Chondrocyte (in vitro differentiated cells): ENCODE measurements at regions not wholly inside any gene's neighbourhood (a gene's known extent, or its start where the extent isn't known, plus 50 kb on each side); places are given as distances from the start of the nearest gene placed in this dataset.

Source experiments
- DNase-seq: peaks from one replicate; pipeline ENCODE4 v3.0.0; 2021; ENCODE audit warnings: mixed read lengths, low spot score
- H3K27ac Mint-ChIP-seq: one replicate; pipeline ENCODE4 v1.8.0; 2021; ENCODE audit warnings: mild to moderate bottlenecking, moderate library complexity, mixed read lengths; ENCODE audit not compliant: unreplicated experiment
- H3K27me3 Mint-ChIP-seq: 2 replicates; pipeline ENCODE4 v1.8.0; 2021; ENCODE audit warnings: low read depth, mixed read lengths
- H3K36me3 Mint-ChIP-seq: 2 replicates; pipeline ENCODE4 v1.8.0; 2021; ENCODE audit warnings: low read depth, mixed read lengths
- H3K4me1 Mint-ChIP-seq: 2 replicates; pipeline ENCODE4 v1.8.0; 2021; ENCODE audit warnings: low read depth, mild to moderate bottlenecking, mixed read lengths
- H3K4me3 Mint-ChIP-seq: one replicate; pipeline ENCODE4 v1.8.0; 2021; ENCODE audit warnings: mild to moderate bottlenecking, moderate library complexity, mixed read lengths; ENCODE audit not compliant: unreplicated experiment
- H3K9me3 Mint-ChIP-seq: 2 replicates; pipeline ENCODE4 v1.8.0; 2021; ENCODE audit warnings: low read depth, mixed read lengths
- TF ChIP-seq, protein P1 (sequence below): fragments of 200-600 bp; sonication (generic); IDR thresholded peaks from 2 replicates; pipeline ENCODE4 v1.5.0; 2021; ENCODE audit warnings: antibody characterized with exemption, mild to moderate bottlenecking, moderate library complexity

DNA sequence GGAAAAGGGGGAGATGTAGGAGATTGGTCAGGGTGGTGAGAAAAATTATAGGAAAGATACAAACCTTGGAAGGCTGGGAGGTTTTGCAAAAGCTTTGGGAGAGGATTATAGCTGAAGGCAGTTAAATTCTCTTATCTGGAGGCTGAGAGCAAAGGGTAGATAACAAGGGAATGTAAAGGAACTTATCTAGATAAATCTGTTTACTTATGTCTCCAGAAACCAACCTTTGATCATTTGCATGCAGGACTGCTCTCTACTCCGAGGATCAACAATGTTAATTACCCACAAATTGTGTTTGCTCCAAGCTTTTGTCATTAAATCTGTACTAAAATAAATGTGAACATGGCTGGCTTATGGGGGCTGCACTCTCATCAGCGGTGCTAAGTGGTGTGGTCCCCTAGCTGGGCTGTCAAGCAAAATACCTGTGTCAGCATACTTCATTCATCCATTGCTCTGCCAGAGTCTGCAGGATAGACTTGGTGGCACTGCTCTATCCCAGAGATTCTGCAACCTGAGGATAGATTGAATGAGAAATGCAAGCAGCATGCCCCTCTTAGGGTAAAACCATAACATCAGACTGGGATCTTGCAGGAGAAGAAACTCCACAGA, 1599.2 kb upstream of the TENM4 start:
- no peak for DNase-seq
- no peak overlapping the region for H3K4me3 Mint-ChIP-seq
- H3K4me1 Mint-ChIP-seq = no peaks in the 10 kb centered on the region
- H3K27ac Mint-ChIP-seq = no peak overlapping the region
- no peaks in the 10 kb centered on the region for H3K36me3 Mint-ChIP-seq
- TF ChIP-seq, protein P1, sequence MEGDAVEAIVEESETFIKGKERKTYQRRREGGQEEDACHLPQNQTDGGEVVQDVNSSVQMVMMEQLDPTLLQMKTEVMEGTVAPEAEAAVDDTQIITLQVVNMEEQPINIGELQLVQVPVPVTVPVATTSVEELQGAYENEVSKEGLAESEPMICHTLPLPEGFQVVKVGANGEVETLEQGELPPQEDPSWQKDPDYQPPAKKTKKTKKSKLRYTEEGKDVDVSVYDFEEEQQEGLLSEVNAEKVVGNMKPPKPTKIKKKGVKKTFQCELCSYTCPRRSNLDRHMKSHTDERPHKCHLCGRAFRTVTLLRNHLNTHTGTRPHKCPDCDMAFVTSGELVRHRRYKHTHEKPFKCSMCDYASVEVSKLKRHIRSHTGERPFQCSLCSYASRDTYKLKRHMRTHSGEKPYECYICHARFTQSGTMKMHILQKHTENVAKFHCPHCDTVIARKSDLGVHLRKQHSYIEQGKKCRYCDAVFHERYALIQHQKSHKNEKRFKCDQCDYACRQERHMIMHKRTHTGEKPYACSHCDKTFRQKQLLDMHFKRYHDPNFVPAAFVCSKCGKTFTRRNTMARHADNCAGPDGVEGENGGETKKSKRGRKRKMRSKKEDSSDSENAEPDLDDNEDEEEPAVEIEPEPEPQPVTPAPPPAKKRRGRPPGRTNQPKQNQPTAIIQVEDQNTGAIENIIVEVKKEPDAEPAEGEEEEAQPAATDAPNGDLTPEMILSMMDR = no peak
- H3K27me3 Mint-ChIP-seq = no peaks in the 10 kb centered on the region
- H3K9me3 Mint-ChIP-seq = peaks cover 25% of the 10 kb centered on the region

DNA sequence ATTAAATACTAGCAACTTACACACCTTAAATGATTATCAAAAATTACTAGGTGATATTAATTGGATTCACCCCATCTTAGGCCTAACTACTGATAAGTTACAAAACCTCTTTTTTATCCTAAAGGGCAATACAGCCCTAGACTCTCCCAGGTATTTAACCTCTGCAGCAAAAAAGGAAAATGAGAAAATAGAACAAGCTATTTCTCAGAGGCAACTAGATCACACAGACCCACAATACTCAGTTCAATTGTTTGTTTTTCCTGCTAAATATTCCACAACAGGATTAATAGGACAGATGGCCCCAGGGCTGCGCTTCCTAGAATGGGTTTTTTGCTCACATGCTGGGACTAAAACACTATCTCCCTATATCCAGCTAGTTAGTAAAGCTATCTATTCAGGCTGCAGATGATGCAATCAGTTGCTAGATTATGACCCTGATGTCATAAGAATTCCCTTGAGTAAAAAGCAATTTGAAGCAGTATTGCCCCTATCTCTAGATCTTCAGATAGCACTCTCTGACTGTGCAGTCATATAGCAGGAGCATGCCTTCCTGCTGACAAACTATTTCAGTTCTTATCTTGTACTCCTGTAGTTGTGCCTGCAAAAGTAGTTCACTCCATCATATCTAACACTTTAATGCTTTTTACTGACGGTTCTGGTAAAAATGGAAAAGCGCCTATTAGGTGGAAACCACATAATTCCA, 1595.5 kb upstream of the TENM4 start:
- TF ChIP-seq, protein P1 = no peak
- DNase-seq = no peak
- H3K9me3 Mint-ChIP-seq = peaks cover 22% of the 10 kb centered on the region
- no peak overlapping the region for H3K27ac Mint-ChIP-seq
- no peaks in the 10 kb centered on the region for H3K4me1 Mint-ChIP-seq
- no peak overlapping the region for H3K4me3 Mint-ChIP-seq
- no peaks in the 10 kb centered on the region for H3K36me3 Mint-ChIP-seq
- no peaks in the 10 kb centered on the region for H3K27me3 Mint-ChIP-seq

DNA sequence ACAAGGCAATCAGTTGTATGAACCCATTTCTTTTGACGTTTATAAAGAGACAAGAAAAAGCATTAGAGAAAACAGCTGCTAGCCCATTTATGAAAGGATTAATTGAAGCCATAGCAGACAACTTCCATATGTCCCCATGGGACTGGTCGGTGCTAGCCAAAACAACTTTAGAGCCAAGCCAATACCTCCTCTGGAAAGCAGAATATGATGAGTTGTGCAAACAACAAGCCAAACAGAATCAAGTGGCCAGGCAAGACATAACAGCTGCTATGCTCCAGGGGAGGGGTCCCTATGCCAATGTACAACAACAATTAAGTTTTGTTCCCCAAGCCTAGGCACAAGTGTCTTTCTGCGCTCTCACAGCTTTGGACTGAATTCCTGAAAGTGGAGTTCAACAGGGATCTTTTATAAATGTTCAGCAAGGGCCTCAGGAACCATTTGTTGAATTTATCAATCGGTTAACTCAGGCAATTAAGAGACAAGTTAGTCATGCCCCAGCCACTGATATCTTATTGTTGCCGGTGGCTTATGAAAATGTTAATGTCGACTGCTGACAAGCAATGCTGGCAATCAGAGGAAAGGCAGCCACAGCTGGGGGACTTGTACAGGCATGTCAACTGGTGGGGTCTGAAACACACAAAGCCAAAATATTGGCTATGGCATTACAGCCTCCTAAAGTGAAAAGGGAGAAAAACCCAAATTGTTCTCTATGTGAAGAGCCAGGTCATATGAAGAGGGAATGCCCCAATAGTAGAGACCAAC, 1593.1 kb upstream of the TENM4 start:
- H3K27ac Mint-ChIP-seq = no peak overlapping the region

DNA sequence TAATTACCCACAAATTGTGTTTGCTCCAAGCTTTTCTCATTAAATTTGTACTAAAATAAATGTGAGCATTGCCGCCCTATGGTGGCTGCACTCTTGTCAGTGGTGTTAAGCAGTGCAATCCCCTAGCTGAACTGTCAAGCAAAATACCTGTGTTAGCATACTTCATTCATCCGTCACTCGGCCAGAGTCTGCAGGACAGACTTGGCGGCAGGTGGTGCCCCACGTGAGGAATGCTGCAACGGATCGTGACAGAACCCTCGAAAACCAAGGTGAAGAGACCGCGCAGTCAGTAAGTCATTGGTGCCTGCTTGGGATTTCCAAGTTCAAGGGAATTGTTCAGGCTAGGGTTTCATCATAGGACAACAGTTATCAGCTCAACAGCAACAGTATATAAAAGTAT, 1592.1 kb upstream of the TENM4 start:
- no peaks in the 10 kb centered on the region for H3K36me3 Mint-ChIP-seq
- peaks cover 22% of the 10 kb centered on the region for H3K9me3 Mint-ChIP-seq

More for the DNA sequence above, 1593.1 kb upstream of the TENM4 start:
- TF ChIP-seq, protein P1 = no peak
- Mint-ChIP-seq H3K4me1 (no peaks in the 10 kb centered on the region), H3K4me3 (no peak overlapping the region), H3K9me3 (peaks cover 22% of the 10 kb centered on the region), H3K27me3 (no peaks in the 10 kb centered on the region), H3K36me3 (no peaks in the 10 kb centered on the region)
- DNase-seq = no peak

DNA sequence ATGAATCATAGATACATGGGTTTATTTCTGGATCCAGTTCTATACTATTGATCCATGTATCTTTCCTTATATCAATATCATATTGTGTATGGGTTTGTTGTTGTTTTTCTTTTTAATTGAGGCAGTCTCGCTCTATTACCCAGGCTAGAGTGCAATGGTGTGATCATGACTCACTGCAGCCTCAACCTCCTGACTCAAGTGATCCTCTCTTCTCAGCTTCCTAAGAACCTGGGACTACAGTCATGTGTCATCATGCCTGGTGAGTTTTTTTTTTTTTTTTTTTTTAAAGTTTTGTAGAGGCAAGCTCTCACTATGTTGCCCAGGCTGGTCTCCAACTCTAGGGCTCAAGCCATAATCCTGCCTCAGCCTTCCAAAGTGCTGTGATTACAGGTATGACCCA, 1589.4 kb upstream of the TENM4 start:
- H3K27ac Mint-ChIP-seq = no peak overlapping the region
- no peaks in the 10 kb centered on the region for H3K27me3 Mint-ChIP-seq
- no peaks in the 10 kb centered on the region for H3K4me1 Mint-ChIP-seq
- DNase-seq = no peak
- H3K36me3 Mint-ChIP-seq = no peaks in the 10 kb centered on the region
- TF ChIP-seq, protein P1 = no peak
- peaks cover 4% of the 10 kb centered on the region for H3K9me3 Mint-ChIP-seq
- H3K4me3 Mint-ChIP-seq = no peak overlapping the region

More for the DNA sequence above, 1592.1 kb upstream of the TENM4 start:
- Mint-ChIP-seq H3K27me3 (no peaks in the 10 kb centered on the region), H3K27ac (no peak overlapping the region), H3K4me3 (no peak overlapping the region), H3K4me1 (no peaks in the 10 kb centered on the region)
- DNase-seq = no peak
- TF ChIP-seq, protein P1 = no peak
